Keratinocyte (primary cell): ENCODE measurements at regions not wholly inside any gene's neighbourhood (a gene's known extent, or its start where the extent isn't known, plus 50 kb on each side); places are given as distances from the start of the nearest gene placed in this dataset.

Experiments
- DNase-seq: peaks from one replicate; pipeline ENCODE4 v3.0.0-alpha.2; 2011; ENCODE audit warnings: low read depth, missing footprints, low spot score
- FAIRE-seq: peaks from 2 replicates; lab custom pipeline; 2011; peaks lifted over from hg19 to GRCh38; lab: Jason Lieb, UNC
- H2AFZ ChIP-seq: 2 replicates; pipeline ENCODE4 v1.6.0; 2012; ENCODE audit warnings: low read length, control low read depth, inconsistent platforms; ENCODE audit not compliant: control insufficient read depth
- H3K27ac ChIP-seq: 2 replicates; pipeline ENCODE4 v1.5.1; 2011; ENCODE audit warnings: low read length; ENCODE audit not compliant: control insufficient read depth, insufficient read depth
- H3K27me3 ChIP-seq: 3 replicates; pipeline ENCODE4 v1.6.0; 2011; ENCODE audit warnings: low read length; ENCODE audit not compliant: control insufficient read depth, insufficient read depth; ENCODE audit errors: extremely low read depth
- H3K36me3 ChIP-seq, 2 experiments: 2 replicates in 1 of 2; 3 replicates in 1 of 2; pipeline ENCODE4 v1.5.1; 2011; ENCODE audit warnings: low read length in 2 of 2, mild to moderate bottlenecking in 1 of 2; ENCODE audit not compliant: control insufficient read depth in 2 of 2, insufficient read depth in 2 of 2; ENCODE audit errors: extremely low read depth in 1 of 2
- H3K4me1 ChIP-seq: 3 replicates; pipeline ENCODE4 v1.5.1; 2011; ENCODE audit warnings: low read length; ENCODE audit not compliant: control insufficient read depth, insufficient read depth; ENCODE audit errors: extremely low read depth
- H3K4me2 ChIP-seq: 3 replicates; pipeline ENCODE4 v1.6.0; 2011; ENCODE audit warnings: low read depth, low read length; ENCODE audit not compliant: control insufficient read depth, insufficient read depth; ENCODE audit errors: extremely low read depth
- H3K4me3 ChIP-seq, 3 experiments: fragments of 200-600 bp in 1 of 3; sonication (generic) in 1 of 3; 2 replicates in 2 of 3; 3 replicates in 1 of 3; pipeline ENCODE4 v1.5.1; 2011 to 2016; ENCODE audit warnings: low read length in 3 of 3, mild to moderate bottlenecking in 3 of 3, control low read depth in 2 of 3, inconsistent platforms in 1 of 3, low read depth in 1 of 3, mixed read lengths in 1 of 3, mixed run types in 1 of 3, moderate library complexity in 1 of 3; ENCODE audit not compliant: control insufficient read depth in 2 of 3, insufficient read depth in 2 of 3; ENCODE audit errors: extremely low read depth in 1 of 3
- H3K79me2 ChIP-seq: 2 replicates; pipeline ENCODE4 v1.6.0; 2012; ENCODE audit warnings: low read length; ENCODE audit not compliant: control insufficient read depth, insufficient read depth
- H3K9ac ChIP-seq: 3 replicates; pipeline ENCODE4 v1.6.0; 2011; ENCODE audit warnings: low read length; ENCODE audit not compliant: control insufficient read depth, insufficient read depth; ENCODE audit errors: extremely low read depth
- H3K9me1 ChIP-seq: 3 replicates; pipeline ENCODE4 v1.6.0; 2011; ENCODE audit warnings: low read length; ENCODE audit not compliant: control insufficient read depth, insufficient read depth; ENCODE audit errors: extremely low read depth
- H3K9me3 ChIP-seq: 2 replicates; pipeline ENCODE4 v1.5.1; 2012; ENCODE audit warnings: low read depth, low read length; ENCODE audit not compliant: control insufficient read depth
- H4K20me1 ChIP-seq: 3 replicates; pipeline ENCODE4 v1.6.0; 2011; ENCODE audit warnings: low read length; ENCODE audit not compliant: control insufficient read depth, insufficient read depth; ENCODE audit errors: extremely low read depth
- EZH2 ChIP-seq: IDR thresholded peaks from one replicate; pipeline ENCODE4 v1.6.1; 2012; ENCODE audit warnings: inconsistent platforms, mild to moderate bottlenecking, low read length, moderate library complexity
- dilution Hi-C: fragments of 300-500 bp; cut with MboI; formaldehyde crosslinking; loops from one replicate; pipeline ENCODE4 v1.7.0; 2020; ENCODE audit warnings: low sequenced_read_pairs; ENCODE audit not compliant: extremely low pct_ligation_motif_present
- TF ChIP-seq, protein P1 (sequence below), 3 experiments: IDR thresholded peaks in 1 of 3; conservative IDR thresholded peaks in 1 of 3; optimal IDR thresholded peaks in 1 of 3; 2 replicates in 2 of 3; 3 replicates in 1 of 3; pipeline versions ENCODE3 to v1.5.1; 2011; ENCODE audit warnings: low read length in 3 of 3, mild to moderate bottlenecking in 3 of 3, moderate library complexity in 2 of 3, control low read depth in 1 of 3, inconsistent platforms in 1 of 3; ENCODE audit not compliant: insufficient read depth in 2 of 3; ENCODE audit errors: extremely low read depth in 1 of 3

GRCh38 chr7:68107968-68108367 is 1111.3 kb downstream of the TYW1 start:
- H3K4me1 ChIP-seq = no peaks in the 10 kb centered on the region
- H3K36me3 ChIP-seq = no peaks in the 10 kb centered on the region
- dilution Hi-C loops = no loop called here
- no peaks in the 10 kb centered on the region for H4K20me1 ChIP-seq
- H3K27me3 ChIP-seq = no peaks in the 10 kb centered on the region
- H3K9me3 ChIP-seq = no peaks in the 10 kb centered on the region
- DNase-seq (no peak), FAIRE-seq (no peak)
- no peak overlapping the region for H3K27ac ChIP-seq
- H3K9ac ChIP-seq = no peak overlapping the region
- no peaks in the 10 kb centered on the region for H3K9me1 ChIP-seq
- no peak overlapping the region for H2AFZ ChIP-seq
- no peak for TF ChIP-seq EZH2
- TF ChIP-seq, protein P1, sequence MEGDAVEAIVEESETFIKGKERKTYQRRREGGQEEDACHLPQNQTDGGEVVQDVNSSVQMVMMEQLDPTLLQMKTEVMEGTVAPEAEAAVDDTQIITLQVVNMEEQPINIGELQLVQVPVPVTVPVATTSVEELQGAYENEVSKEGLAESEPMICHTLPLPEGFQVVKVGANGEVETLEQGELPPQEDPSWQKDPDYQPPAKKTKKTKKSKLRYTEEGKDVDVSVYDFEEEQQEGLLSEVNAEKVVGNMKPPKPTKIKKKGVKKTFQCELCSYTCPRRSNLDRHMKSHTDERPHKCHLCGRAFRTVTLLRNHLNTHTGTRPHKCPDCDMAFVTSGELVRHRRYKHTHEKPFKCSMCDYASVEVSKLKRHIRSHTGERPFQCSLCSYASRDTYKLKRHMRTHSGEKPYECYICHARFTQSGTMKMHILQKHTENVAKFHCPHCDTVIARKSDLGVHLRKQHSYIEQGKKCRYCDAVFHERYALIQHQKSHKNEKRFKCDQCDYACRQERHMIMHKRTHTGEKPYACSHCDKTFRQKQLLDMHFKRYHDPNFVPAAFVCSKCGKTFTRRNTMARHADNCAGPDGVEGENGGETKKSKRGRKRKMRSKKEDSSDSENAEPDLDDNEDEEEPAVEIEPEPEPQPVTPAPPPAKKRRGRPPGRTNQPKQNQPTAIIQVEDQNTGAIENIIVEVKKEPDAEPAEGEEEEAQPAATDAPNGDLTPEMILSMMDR (optimal IDR thresholded peaks at IDR 0.05 in 1 of 3, IDR thresholded peaks at IDR 0.05 in 1 of 3, conservative IDR thresholded peaks at IDR 0.05 in 1 of 3; ENCODE audit: extremely low read depth in 1 of 3, insufficient read depth in 2 of 3, low read length in 3 of 3) = no peak
- no peak overlapping the region for H3K4me3 ChIP-seq
- H3K79me2 ChIP-seq = no peaks in the 10 kb centered on the region
- H3K4me2 ChIP-seq = no peak overlapping the region

DNA sequence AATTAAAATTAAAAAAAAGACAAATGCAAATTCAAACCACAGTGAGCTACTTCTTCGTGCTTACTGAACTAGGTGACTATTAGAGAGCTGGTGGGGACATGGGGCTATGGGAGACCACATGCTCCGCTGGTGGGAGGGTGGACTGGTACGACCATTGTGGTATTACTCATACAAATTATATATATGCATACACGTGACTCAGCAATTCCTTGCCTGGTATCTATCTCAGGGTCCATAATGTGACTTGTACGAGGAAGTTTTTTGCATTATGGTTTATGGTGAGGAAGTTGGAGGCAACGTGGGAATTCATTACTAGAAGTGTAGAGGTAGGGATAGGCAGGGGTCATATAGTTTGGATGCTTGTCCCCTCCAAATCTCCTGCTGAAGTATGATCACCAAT is 1112.7 kb downstream of the TYW1 start:
- no peak for FAIRE-seq
- DNase-seq = no peak
- dilution Hi-C loops = no loop called here

More for the DNA sequence above, 1112.7 kb downstream of the TYW1 start:
- Histone ChIP-seq H3K4me1 (no peaks in the 10 kb centered on the region), H4K20me1 (no peaks in the 10 kb centered on the region), H3K9me3 (no peaks in the 10 kb centered on the region), H3K4me2 (no peak overlapping the region), H3K27ac (no peak overlapping the region), H2AFZ (no peak overlapping the region), H3K4me3 (no peak overlapping the region), H3K36me3 (no peaks in the 10 kb centered on the region), H3K27me3 (no peaks in the 10 kb centered on the region), H3K9me1 (no peaks in the 10 kb centered on the region), H3K79me2 (no peaks in the 10 kb centered on the region), H3K9ac (no peak overlapping the region)
- TF ChIP-seq, protein P1 (optimal IDR thresholded peaks at IDR 0.05 in 1 of 3, IDR thresholded peaks at IDR 0.05 in 1 of 3, conservative IDR thresholded peaks at IDR 0.05 in 1 of 3; ENCODE audit: extremely low read depth in 1 of 3, insufficient read depth in 2 of 3, low read length in 3 of 3) = no peak
- TF ChIP-seq EZH2 = no peak
